ENCODE measurements at regions not wholly inside any gene's neighbourhood (a gene's known extent, or its start where the extent isn't known, plus 50 kb on each side); places are given as distances from the start of the nearest gene placed in this dataset.

DNA sequence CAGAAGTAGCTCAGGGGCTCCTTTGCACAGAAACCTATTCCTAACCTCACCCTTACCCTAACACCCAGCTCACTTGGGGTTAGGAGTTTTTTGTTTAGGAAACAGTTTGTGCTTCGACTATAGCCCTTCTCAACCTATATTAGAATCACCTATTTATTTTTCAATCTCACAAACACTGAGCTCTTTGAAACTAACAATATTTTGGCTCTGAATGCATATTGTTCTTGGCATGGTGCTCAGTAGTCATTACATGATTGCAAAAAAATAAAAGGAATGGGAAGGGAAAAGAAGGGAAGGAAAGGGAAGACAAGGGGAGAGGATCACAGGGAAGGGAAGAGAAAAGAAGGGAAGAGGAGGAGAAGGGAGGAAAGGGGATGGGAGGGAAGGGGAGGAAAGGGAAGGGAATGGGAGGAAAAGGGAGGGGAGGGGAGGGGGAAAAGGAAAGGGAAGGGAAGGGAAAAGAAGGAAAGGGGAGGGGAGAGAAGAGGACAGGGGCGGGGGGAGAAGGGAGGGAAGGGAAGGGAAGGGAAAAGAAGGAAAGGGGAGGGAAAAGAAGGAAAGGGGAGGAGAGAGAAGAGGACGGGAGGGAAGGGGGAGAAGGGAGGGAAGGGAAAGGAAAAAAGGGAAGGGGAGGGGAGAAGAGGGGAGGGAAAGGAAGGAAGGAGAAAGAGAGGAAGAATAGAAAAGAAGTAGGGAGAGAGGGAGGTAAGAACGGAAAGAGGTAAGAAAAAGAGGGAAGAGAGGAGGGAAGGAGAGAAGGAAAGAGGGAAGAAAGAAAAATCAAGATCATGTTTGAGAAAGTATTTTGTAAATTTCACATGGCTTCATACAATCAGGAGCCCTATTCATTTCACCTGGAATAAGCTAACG lies 484.1 kb upstream of the NFIA start:
- Mint-ChIP-seq H3K27ac (ENCODE audit: unreplicated experiment) (no peak overlapping the region), H3K36me3 (ENCODE audit: unreplicated experiment) (peaks cover 8% of the 10 kb centered on the region), H3K4me1 (ENCODE audit: low read depth, unreplicated experiment) (no peaks in the 10 kb centered on the region), H3K4me3 (ENCODE audit: unreplicated experiment) (no peak overlapping the region), H3K27me3 (ENCODE audit: unreplicated experiment) (no peaks in the 10 kb centered on the region), H3K9me3 (ENCODE audit: unreplicated experiment) (no peaks in the 10 kb centered on the region)
- DNase-seq = no peak
- TF ChIP-seq, protein P1, sequence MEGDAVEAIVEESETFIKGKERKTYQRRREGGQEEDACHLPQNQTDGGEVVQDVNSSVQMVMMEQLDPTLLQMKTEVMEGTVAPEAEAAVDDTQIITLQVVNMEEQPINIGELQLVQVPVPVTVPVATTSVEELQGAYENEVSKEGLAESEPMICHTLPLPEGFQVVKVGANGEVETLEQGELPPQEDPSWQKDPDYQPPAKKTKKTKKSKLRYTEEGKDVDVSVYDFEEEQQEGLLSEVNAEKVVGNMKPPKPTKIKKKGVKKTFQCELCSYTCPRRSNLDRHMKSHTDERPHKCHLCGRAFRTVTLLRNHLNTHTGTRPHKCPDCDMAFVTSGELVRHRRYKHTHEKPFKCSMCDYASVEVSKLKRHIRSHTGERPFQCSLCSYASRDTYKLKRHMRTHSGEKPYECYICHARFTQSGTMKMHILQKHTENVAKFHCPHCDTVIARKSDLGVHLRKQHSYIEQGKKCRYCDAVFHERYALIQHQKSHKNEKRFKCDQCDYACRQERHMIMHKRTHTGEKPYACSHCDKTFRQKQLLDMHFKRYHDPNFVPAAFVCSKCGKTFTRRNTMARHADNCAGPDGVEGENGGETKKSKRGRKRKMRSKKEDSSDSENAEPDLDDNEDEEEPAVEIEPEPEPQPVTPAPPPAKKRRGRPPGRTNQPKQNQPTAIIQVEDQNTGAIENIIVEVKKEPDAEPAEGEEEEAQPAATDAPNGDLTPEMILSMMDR (IDR thresholded peaks at IDR 0.05; ENCODE audit: partially characterized antibody, unreplicated experiment) = no peak

DNA sequence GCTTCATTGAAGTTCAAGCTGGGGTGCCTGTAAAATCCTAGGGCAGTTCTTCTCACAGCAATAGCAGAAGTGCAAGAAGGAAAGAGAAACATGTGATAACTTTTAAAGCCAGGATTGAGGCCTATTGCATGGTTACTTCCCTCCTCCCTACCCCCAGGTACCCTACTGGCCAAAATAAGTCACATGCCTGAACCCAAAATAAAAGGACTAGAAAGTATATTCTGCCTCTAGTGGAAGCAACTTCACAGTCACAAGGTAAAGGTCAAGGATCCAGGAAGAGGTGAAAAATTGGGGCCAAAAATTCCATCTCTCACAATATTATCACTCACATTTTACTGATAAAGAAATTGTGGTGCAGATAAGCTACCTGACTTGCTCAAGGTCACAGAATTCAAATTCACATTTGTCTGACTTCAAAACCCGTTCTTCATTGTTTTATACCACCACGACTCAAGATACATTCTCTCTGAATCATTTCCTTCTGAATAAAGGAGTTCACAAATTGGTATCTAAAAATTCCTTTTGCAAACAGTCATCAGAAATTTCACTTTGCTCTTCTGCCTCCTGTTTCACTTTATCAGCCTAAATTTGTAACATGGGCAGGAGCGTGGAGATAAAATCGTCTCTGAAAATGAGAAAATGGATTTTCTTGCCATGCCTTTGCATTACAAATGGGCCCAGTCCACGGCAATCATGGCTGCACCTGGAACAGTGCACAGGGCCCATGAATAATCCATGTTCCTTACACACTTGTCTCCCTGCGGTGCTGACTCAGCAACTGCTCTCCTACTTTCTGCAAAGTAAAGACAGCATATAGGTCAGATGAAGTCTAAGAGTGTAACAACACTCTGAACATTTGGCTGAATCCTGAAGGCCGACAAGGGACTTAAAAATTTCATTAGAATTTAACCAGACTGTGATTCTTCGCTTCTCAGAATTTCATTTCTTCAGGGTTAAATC lies 485.3 kb upstream of the NFIA start:
- Mint-ChIP-seq H3K27me3 (ENCODE audit: unreplicated experiment) (no peaks in the 10 kb centered on the region), H3K4me3 (ENCODE audit: unreplicated experiment) (no peak overlapping the region), H3K36me3 (ENCODE audit: unreplicated experiment) (peaks cover 7% of the 10 kb centered on the region), H3K4me1 (ENCODE audit: low read depth, unreplicated experiment) (no peaks in the 10 kb centered on the region), H3K27ac (ENCODE audit: unreplicated experiment) (no peak overlapping the region), H3K9me3 (ENCODE audit: unreplicated experiment) (no peaks in the 10 kb centered on the region)
- TF ChIP-seq, protein P1 (IDR thresholded peaks at IDR 0.05; ENCODE audit: partially characterized antibody, unreplicated experiment) = no peak
- DNase-seq = no peak

DNA sequence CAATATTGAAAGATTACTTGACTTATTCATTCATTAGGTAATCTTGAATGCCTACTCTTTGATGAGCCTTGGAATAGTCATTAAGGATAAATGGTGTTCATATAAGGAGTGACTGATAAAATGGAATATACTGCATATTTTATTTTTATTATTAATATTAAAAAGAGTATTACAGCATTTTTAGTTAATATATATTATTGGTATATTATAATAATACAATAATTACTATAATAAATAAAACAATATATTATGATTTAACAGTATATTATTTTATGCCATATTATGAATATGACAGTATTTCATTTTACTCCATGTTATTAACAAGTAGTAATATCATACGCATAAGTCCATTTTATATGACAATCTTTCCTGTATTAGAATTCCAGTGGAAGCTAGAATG lies 490.8 kb upstream of the NFIA start:
- DNase-seq = no peak
- no peaks in the 10 kb centered on the region for H3K4me1 Mint-ChIP-seq (ENCODE audit: low read depth, unreplicated experiment)
- peaks cover 2% of the 10 kb centered on the region for H3K27me3 Mint-ChIP-seq (ENCODE audit: unreplicated experiment)
- no peaks in the 10 kb centered on the region for H3K9me3 Mint-ChIP-seq (ENCODE audit: unreplicated experiment)
- H3K36me3 Mint-ChIP-seq (ENCODE audit: unreplicated experiment) = peaks cover 6% of the 10 kb centered on the region
- H3K27ac Mint-ChIP-seq (ENCODE audit: unreplicated experiment) = no peak overlapping the region
- H3K4me3 Mint-ChIP-seq (ENCODE audit: unreplicated experiment) = no peak overlapping the region
- TF ChIP-seq, protein P1 (IDR thresholded peaks at IDR 0.05; ENCODE audit: partially characterized antibody, unreplicated experiment) = no peak

DNA sequence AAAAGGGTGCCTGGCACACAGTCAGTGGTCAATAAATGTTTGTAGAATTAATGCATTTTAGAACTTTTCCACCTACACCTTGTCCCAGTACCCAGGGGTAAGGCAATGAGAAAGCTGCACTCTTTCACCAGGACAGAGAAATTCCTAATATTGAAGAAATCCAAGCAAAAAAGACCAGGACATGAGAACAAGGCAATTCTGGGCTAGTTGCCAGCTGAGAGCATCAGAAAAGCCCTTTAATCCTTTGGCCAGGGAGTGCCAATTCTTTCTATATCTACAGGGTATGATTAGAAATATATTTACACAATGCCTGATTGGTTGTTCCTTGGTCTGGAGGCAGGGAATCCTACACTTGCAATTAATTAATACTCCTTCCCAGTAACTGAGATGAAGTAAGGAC lies 492.4 kb upstream of the NFIA start:
- DNase-seq = no peak
- Mint-ChIP-seq H3K27ac (ENCODE audit: unreplicated experiment) (no peak overlapping the region), H3K4me1 (ENCODE audit: low read depth, unreplicated experiment) (no peaks in the 10 kb centered on the region), H3K27me3 (ENCODE audit: unreplicated experiment) (peaks cover 2% of the 10 kb centered on the region), H3K9me3 (ENCODE audit: unreplicated experiment) (no peaks in the 10 kb centered on the region), H3K36me3 (ENCODE audit: unreplicated experiment) (peaks cover 5% of the 10 kb centered on the region), H3K4me3 (ENCODE audit: unreplicated experiment) (no peak overlapping the region)
- TF ChIP-seq, protein P1 (IDR thresholded peaks at IDR 0.05; ENCODE audit: partially characterized antibody, unreplicated experiment) = no peak

All from glutamatergic neuron (in vitro differentiated cells).